HEK293T (cell line): ENCODE measurements at regions not wholly inside any gene's neighbourhood (a gene's known extent, or its start where the extent isn't known, plus 50 kb on each side); places are given as distances from the start of the nearest gene placed in this dataset.

ENCODE experiments used
- ARNT ChIP-seq: fragments of 450-650 bp; IDR thresholded peaks from 2 replicates; pipeline ENCODE4 v1.6.1; 2017; ENCODE audit warnings: mild to moderate bottlenecking
- BHLHE40 ChIP-seq: fragments of 450-650 bp; IDR thresholded peaks from 2 replicates; pipeline ENCODE4 v1.6.1; 2016; ENCODE audit warnings: mild to moderate bottlenecking, moderate library complexity, borderline replicate concordance
- CTBP1 ChIP-seq: fragments of 450-650 bp; IDR thresholded peaks from 2 replicates; pipeline ENCODE4 v1.6.1; 2016; ENCODE audit warnings: borderline replicate concordance
- ELF4 ChIP-seq: fragments of 450-650 bp; IDR thresholded peaks from 2 replicates; pipeline ENCODE4 v1.6.1; 2017; ENCODE audit warnings: antibody characterized with exemption
- FOXA1 ChIP-seq: fragments of 450-650 bp; IDR thresholded peaks from 2 replicates; pipeline ENCODE4 v1.6.1; 2016; ENCODE audit warnings: mild to moderate bottlenecking
- FOXK2 ChIP-seq: fragments of 450-650 bp; IDR thresholded peaks from 2 replicates; pipeline ENCODE4 v1.6.1; 2016; ENCODE audit warnings: mild to moderate bottlenecking
- FOXM1 ChIP-seq: fragments of 450-650 bp; IDR thresholded peaks from 2 replicates; pipeline ENCODE4 v1.6.1; 2017; ENCODE audit warnings: mild to moderate bottlenecking, borderline replicate concordance
- HDGF ChIP-seq: fragments of 450-650 bp; IDR thresholded peaks from 2 replicates; pipeline ENCODE4 v1.6.1; 2017; ENCODE audit warnings: antibody characterized with exemption, borderline replicate concordance
- L3MBTL2 ChIP-seq: fragments of 450-650 bp; conservative IDR thresholded peaks from 2 replicates; pipeline ENCODE4 v1.6.1; 2016; ENCODE audit warnings: mild to moderate bottlenecking
- LEF1 ChIP-seq: fragments of 450-650 bp; IDR thresholded peaks from 2 replicates; pipeline ENCODE4 v1.6.1; 2017; ENCODE audit warnings: mild to moderate bottlenecking, borderline replicate concordance
- SP1 ChIP-seq: fragments of 450-650 bp; IDR thresholded peaks from 2 replicates; pipeline ENCODE4 v1.6.1; 2017
- SUZ12 ChIP-seq: fragments of 450-650 bp; IDR thresholded peaks from 2 replicates; pipeline ENCODE4 v1.6.1; 2016; ENCODE audit warnings: mild to moderate bottlenecking
- TARDBP ChIP-seq: fragments of 450-650 bp; IDR thresholded peaks from 2 replicates; pipeline ENCODE4 v1.6.1; 2016
- ZNF384 ChIP-seq: fragments of 450-650 bp; IDR thresholded peaks from 2 replicates; pipeline ENCODE4 v1.6.1; 2016

DNA sequence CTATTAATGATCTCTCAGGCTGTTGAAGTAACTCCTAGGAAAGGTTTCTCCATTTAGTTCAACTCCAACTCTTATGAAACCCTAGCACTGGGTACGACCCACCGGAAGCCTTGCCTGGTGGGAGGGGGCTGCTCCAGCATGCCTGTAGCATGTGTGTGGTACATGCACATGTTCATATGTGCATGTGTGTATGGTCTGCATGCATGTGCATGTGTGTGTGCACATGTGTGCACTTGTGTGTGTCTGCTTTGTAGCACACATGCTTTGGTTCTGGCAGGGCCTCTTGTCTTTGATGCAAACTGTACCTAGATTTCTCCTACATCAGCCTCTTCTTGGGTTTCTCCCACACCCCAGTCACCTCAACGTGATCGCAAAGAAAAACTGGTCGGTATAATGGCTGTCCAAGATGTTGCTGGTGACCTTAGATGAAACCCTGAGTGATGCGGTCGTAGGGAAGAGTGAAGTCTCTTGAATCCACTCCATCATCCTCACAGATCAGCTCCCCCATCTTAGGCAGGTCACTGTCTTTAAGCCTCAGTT lies 193.5 kb downstream of the MYLK4 start:
- TF ChIP-seq FOXM1 (no peak), FOXK2 (no peak), BHLHE40 (no peak), FOXA1 (no peak), LEF1 (no peak), ZNF384 (no peak), SUZ12 (no peak), L3MBTL2 (no peak), CTBP1 (no peak), TARDBP (no peak), SP1 (no peak), ELF4 (no peak), HDGF (no peak), ARNT (no peak)
